ENCODE measurements at regions not wholly inside any gene's neighbourhood (a gene's known extent, or its start where the extent isn't known, plus 50 kb on each side); places are given as distances from the start of the nearest gene placed in this dataset.

DNA sequence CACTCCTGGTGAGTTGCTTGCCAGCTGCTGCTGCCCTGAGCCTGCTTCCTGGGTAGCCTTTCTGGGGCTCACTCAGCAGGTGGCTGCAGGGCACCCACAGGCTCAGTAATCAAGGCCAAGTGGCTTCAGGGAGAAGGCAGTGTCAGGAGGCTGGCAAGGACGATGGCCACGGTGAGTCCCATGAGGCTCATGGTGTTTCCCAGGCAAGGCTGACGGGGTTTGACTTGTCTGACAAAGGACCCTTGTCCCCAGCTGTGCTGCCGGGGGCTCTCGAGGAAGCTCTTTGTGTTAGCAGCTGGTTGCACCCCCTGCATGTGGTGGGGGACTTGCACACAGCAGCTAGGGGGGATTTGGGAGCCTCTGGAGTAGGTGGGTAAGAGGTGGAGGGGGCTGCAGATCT, 190.5 kb upstream of the C1orf174 start:
- TF ChIP-seq TAF1 (IDR thresholded peaks at IDR 0.05; ENCODE audit: low read depth) (no peak), FOXM1 (IDR thresholded peaks at IDR 0.05; ENCODE audit: borderline replicate concordance, low read depth) (no peak), RAD21 (IDR thresholded peaks at IDR 0.05; ENCODE audit: low read depth) (no peak), MAX (IDR thresholded peaks at IDR 0.05) (no peak), EP300 (IDR thresholded peaks at IDR 0.05; ENCODE audit: borderline replicate concordance) (no peak), CREB1 (IDR thresholded peaks at IDR 0.05; ENCODE audit: low read depth) (no peak), TEAD4 (IDR thresholded peaks at IDR 0.05) (no peak)
- TF ChIP-seq, protein P1, sequence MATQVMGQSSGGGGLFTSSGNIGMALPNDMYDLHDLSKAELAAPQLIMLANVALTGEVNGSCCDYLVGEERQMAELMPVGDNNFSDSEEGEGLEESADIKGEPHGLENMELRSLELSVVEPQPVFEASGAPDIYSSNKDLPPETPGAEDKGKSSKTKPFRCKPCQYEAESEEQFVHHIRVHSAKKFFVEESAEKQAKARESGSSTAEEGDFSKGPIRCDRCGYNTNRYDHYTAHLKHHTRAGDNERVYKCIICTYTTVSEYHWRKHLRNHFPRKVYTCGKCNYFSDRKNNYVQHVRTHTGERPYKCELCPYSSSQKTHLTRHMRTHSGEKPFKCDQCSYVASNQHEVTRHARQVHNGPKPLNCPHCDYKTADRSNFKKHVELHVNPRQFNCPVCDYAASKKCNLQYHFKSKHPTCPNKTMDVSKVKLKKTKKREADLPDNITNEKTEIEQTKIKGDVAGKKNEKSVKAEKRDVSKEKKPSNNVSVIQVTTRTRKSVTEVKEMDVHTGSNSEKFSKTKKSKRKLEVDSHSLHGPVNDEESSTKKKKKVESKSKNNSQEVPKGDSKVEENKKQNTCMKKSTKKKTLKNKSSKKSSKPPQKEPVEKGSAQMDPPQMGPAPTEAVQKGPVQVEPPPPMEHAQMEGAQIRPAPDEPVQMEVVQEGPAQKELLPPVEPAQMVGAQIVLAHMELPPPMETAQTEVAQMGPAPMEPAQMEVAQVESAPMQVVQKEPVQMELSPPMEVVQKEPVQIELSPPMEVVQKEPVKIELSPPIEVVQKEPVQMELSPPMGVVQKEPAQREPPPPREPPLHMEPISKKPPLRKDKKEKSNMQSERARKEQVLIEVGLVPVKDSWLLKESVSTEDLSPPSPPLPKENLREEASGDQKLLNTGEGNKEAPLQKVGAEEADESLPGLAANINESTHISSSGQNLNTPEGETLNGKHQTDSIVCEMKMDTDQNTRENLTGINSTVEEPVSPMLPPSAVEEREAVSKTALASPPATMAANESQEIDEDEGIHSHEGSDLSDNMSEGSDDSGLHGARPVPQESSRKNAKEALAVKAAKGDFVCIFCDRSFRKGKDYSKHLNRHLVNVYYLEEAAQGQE (IDR thresholded peaks at IDR 0.05; ENCODE audit: low read depth), result no peak

- TF ChIP-seq TEAD4 (IDR thresholded peaks at IDR 0.05) (no peak), MAX (IDR thresholded peaks at IDR 0.05) (no peak), FOXM1 (IDR thresholded peaks at IDR 0.05; ENCODE audit: borderline replicate concordance, low read depth) (no peak), YY1 (IDR thresholded peaks at IDR 0.05; ENCODE audit: low read depth) (no peak), EP300 (IDR thresholded peaks at IDR 0.05; ENCODE audit: borderline replicate concordance) (no peak), NFIC (IDR thresholded peaks at IDR 0.05) (no peak), ZBTB7A (IDR thresholded peaks at IDR 0.05; ENCODE audit: low read depth) (no peak), EGR1 (IDR thresholded peaks at IDR 0.05) (no peak), CEBPB (IDR thresholded peaks at IDR 0.05) (no peak), CREB1 (IDR thresholded peaks at IDR 0.05; ENCODE audit: low read depth) (no peak), TCF12 (IDR thresholded peaks at IDR 0.05; ENCODE audit: low read depth) (no peak), RAD21 (IDR thresholded peaks at IDR 0.05; ENCODE audit: low read depth) (no peak), TAF1 (IDR thresholded peaks at IDR 0.05; ENCODE audit: low read depth) (no peak)
- TF ChIP-seq, protein P2, sequence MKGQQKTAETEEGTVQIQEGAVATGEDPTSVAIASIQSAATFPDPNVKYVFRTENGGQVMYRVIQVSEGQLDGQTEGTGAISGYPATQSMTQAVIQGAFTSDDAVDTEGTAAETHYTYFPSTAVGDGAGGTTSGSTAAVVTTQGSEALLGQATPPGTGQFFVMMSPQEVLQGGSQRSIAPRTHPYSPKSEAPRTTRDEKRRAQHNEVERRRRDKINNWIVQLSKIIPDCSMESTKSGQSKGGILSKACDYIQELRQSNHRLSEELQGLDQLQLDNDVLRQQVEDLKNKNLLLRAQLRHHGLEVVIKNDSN (IDR thresholded peaks at IDR 0.05), result no peak
- TF ChIP-seq, protein P1 (IDR thresholded peaks at IDR 0.05; ENCODE audit: low read depth), result no peak
Observed at GRCh38 chr1:4090976-4091660, 191.0 kb upstream of the C1orf174 start.

DNA sequence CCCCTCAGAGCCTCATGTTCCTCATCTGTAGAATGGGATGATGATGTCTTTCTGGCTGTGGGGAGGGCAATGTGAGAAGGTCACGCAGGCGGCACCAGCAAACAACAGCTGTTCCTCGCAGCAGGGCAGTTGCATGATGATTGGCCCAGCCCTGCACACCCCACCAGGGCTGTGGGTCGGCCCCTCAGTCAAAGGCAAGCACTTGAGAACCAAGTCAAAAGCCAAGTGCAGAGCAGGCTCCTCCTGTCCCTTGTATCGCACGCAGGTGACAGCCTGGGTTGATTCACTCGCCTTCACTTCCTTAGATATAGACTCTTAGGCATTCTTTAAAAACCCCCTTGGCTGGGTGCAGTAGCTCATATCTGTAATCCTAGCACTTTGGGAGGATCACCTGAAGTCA, 191.9 kb upstream of the C1orf174 start:
- TF ChIP-seq YY1 (IDR thresholded peaks at IDR 0.05; ENCODE audit: low read depth) (no peak), FOXM1 (IDR thresholded peaks at IDR 0.05; ENCODE audit: borderline replicate concordance, low read depth) (no peak), RAD21 (IDR thresholded peaks at IDR 0.05; ENCODE audit: low read depth) (no peak), EGR1 (IDR thresholded peaks at IDR 0.05) (no peak)
- TF ChIP-seq, protein P1 (IDR thresholded peaks at IDR 0.05; ENCODE audit: low read depth), result no peak

DNA sequence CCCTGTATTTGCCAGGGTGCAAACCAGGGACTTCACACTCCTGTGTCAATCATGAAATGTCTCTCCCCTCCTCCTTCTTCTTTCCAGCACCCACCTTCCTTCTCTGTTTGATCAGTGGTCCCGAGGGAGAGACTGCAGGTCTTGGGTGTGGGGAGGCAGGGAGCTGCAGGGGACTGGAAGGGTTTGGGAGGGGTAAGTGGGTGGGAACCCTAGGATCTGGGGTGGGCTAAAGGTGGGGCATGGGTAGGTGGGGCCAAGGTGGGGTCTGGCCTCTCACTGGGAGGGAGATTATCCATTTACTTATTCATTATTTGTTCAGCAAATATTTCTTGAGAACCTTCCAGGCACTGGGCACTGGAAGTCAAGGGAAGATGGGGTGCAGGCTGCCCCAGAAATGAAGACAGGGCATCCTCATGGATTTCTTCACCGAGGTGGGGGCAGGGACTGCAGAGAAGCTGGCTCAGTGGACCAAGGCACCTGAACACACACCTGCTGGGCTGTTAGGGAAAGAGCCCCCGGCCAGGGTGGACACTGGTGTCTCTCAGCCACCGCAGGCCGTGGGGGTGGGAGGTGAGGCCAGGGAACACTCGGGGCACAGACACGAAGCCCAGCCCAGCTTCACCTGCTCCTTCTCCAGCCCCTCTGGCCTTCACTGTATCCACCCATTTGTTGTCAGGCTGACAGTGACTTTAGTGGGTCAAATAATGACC, 193.9 kb upstream of the C1orf174 start:
- TF ChIP-seq MAX (IDR thresholded peaks at IDR 0.05) (no peak), TAF1 (IDR thresholded peaks at IDR 0.05; ENCODE audit: low read depth) (no peak), EGR1 (IDR thresholded peaks at IDR 0.05) (no peak), FOXM1 (IDR thresholded peaks at IDR 0.05; ENCODE audit: borderline replicate concordance, low read depth) (no peak), YY1 (IDR thresholded peaks at IDR 0.05; ENCODE audit: low read depth) (no peak), TCF12 (IDR thresholded peaks at IDR 0.05; ENCODE audit: low read depth) (no peak)
- TF ChIP-seq, protein P1 (IDR thresholded peaks at IDR 0.05; ENCODE audit: low read depth), result no peak

Measured in Ishikawa (cell line).